Heart left ventricle (tissue), 16 donors: ENCODE measurements at regions not wholly inside any gene's neighbourhood (a gene's known extent, or its start where the extent isn't known, plus 50 kb on each side); places are given as distances from the start of the nearest gene placed in this dataset.

Experiments used
- ATAC-seq, 4 donors: fragments of 200-7000 bp; cut with Tn5 transposase; one replicate each; pipeline ENCODE4 v1.9.1; 2020 to 2022; ENCODE audit warnings: moderate library complexity in 4 of 4, mild to moderate bottlenecking in 3 of 4, moderate number of reproducible peaks in 1 of 4
- DNase-seq, 5 donors: peaks; one replicate each; pipeline ENCODE4 v3.0.0-alpha.2; 2020
- H3K27ac ChIP-seq, 12 donors: fragments of 200-600 bp; sonication (generic) in 4 of 12; one replicate each; pipeline versions ENCODE4 v1.5.0 to v1.8.0; 2016 to 2022; ENCODE audit warnings: mild to moderate bottlenecking in 2 of 12
- H3K27me3 ChIP-seq, 9 donors: fragments of 200-600 bp; sonication (generic) in 2 of 9; one replicate each; pipeline versions ENCODE4 v1.5.1 to v1.8.0; 2016 to 2022; ENCODE audit warnings: mild to moderate bottlenecking in 3 of 9
- H3K36me3 ChIP-seq, 9 donors: fragments of 200-600 bp; sonication (generic) in 2 of 9; one replicate each; pipeline versions ENCODE4 v1.5.0 to v1.8.0; 2018 to 2022; ENCODE audit warnings: mild to moderate bottlenecking in 2 of 9
- H3K4me1 ChIP-seq, 12 donors: fragments of 200-600 bp; sonication (generic) in 4 of 12; one replicate each; pipeline versions ENCODE4 v1.5.0 to v1.8.0; 2016 to 2022; ENCODE audit warnings: mild to moderate bottlenecking in 3 of 12
- H3K4me3 ChIP-seq, 12 donors: fragments of 200-600 bp; sonication (generic) in 4 of 12; one replicate each; pipeline versions ENCODE4 v1.5.0 to v1.8.0; 2017 to 2022; ENCODE audit warnings: mild to moderate bottlenecking in 9 of 12, moderate library complexity in 4 of 12
- H3K9me3 ChIP-seq, 12 donors: fragments of 200-600 bp; sonication (generic) in 4 of 12; one replicate each; pipeline versions ENCODE4 v1.5.0 to v1.8.0; 2016 to 2022; ENCODE audit warnings: mild to moderate bottlenecking in 1 of 12
- POLR2A ChIP-seq, 2 donors: fragments of 450-650 bp; IDR thresholded peaks; one replicate each; pipeline ENCODE4 v1.6.1; 2017; ENCODE audit warnings: antibody characterized with exemption in 2 of 2, mild to moderate bottlenecking in 2 of 2, moderate library complexity in 2 of 2
- WGBS, 4 donors: extraction: QIAGEN DNeasy Blood & Tissue Kit in 2 of 4; methylation state at CpG; one replicate each; pipeline versions ENCODE4 v1.1.5 to v1.1.7; 2013 to 2018; 5-methylcytosine and 5-hydroxymethylcytosine counted together
- intact Hi-C, 10 donors: fragments of 100-400 bp; cut with DNase I; formaldehyde crosslinking; loops; one replicate each; pipeline versions ENCODE4 v1.11.1 to v1.14.2; 2022
- TF ChIP-seq, protein P1 (sequence below), 12 donors: fragments of 200-600 bp; sonication (generic) in 4 of 12; IDR thresholded peaks; one replicate each; pipeline versions ENCODE4 v1.5.0 to v1.8.0; 2018 to 2022; ENCODE audit warnings: antibody characterized with exemption in 12 of 12, mild to moderate bottlenecking in 5 of 12
- donor health status: ischemic (EF 13 %, LVEDD 7.1; RV severe dilation, severe dysfunction).
- donor health status: healthy with polysubstance abuse.
- donor health status: DM: no; HTN: yes; CAD: no.
- donor health status: DM: no; HTN: no; CAD: no.
- donor health status: ischemic (EF 25% LVEDD 6.9; RV normal size, moderate dysfunction).
- donor health status: ischemic (EF 25% LVEDD 5.7; RV mildly dilated, moderate dysfunction).
- donor health status: healthy.
- donor health status: DM: yes; HTN: yes; CAD: no.
- donor health status: ischemic (EF 35%, LVEDD 5.7; RV mildly dilated, moderate dysfunction).
- donor health status: nonischemic (EF 11% LVEDD 7.7; RV severe dilation, severe dysfunction).
- donor health status: DM: yes; HTN: yes; CAD: no.
- donor health status: PGD.
- donor health status: ischemic (EF 29% LVEDD 5.4; RV normal size, mild dysfunction).
- donor health status: nonischemic (EF 23%, LVEDD 6.1; RV moderate dilation, normal function).

DNA sequence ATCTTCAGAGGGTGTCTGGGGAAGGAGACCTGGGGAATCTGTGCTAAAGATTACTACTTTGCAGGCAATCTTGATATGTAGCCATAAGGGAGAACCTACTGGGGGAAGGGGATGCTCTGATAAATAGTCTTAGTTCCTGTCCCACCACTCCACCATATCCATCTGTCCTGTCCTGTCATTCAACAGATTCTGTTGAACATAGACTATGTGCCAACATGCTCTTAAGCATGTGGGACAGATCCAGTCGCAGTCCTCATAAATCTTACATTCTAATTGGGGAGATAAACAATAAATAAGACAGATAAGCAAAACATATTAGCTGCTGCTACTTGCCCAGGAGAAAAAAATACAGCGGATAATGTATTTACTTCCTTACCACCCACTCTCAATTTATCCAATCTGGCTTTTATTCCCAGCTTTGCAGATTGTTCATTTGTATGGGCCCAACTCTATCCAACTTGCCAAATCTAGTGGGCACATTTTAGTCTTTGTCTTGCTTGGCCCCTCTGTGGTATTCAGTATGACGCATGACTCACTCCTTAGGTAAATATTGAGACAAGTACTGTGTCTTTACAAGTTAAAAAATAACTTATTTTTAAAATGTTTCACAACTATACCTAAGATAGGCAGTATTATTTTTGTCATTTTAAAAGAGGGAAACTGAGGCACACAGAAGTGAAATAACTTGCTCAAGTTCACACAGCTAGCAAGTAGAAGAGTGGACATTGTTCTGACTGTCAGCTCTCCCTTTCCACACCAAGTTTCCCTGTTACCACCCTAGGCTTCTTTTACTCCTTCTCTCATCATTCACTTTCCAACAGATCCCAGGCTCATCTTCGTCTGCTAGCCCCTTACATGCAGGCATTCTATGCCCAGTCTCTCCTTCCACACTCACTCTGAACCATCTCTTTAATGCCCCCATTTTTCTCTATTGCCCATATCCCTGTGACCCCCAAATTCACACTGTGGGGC lies 133.6 kb upstream of the SESN3 start:
- H3K27me3 ChIP-seq: no peaks in the 10 kb centered on the region
- ATAC-seq (no peak), DNase-seq (no peak)
- H3K4me3 ChIP-seq: no peak overlapping the region
- H3K4me1 ChIP-seq: peaks cover 0 to 18% (median 0%) of the 10 kb centered on the region in 12 donors
- H3K9me3 ChIP-seq: no peaks in the 10 kb centered on the region
- no peak overlapping the region for H3K27ac ChIP-seq
- no peaks in the 10 kb centered on the region for H3K36me3 ChIP-seq
- intact Hi-C loops: loop anchor here in 1 of 10 donors (10.0 kb wide), 1 partner anchor 200 kb away; no protein-coding TSS in a partner anchor
- 87 to 93% (median 90%) methylated on average over 4 of the region's 4 CpGs for WGBS, 4 donors
- no peak for TF ChIP-seq POLR2A (IDR thresholded peaks at IDR 0.05)
- TF ChIP-seq, protein P1, sequence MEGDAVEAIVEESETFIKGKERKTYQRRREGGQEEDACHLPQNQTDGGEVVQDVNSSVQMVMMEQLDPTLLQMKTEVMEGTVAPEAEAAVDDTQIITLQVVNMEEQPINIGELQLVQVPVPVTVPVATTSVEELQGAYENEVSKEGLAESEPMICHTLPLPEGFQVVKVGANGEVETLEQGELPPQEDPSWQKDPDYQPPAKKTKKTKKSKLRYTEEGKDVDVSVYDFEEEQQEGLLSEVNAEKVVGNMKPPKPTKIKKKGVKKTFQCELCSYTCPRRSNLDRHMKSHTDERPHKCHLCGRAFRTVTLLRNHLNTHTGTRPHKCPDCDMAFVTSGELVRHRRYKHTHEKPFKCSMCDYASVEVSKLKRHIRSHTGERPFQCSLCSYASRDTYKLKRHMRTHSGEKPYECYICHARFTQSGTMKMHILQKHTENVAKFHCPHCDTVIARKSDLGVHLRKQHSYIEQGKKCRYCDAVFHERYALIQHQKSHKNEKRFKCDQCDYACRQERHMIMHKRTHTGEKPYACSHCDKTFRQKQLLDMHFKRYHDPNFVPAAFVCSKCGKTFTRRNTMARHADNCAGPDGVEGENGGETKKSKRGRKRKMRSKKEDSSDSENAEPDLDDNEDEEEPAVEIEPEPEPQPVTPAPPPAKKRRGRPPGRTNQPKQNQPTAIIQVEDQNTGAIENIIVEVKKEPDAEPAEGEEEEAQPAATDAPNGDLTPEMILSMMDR (IDR thresholded peaks at IDR 0.05): no peak

DNA sequence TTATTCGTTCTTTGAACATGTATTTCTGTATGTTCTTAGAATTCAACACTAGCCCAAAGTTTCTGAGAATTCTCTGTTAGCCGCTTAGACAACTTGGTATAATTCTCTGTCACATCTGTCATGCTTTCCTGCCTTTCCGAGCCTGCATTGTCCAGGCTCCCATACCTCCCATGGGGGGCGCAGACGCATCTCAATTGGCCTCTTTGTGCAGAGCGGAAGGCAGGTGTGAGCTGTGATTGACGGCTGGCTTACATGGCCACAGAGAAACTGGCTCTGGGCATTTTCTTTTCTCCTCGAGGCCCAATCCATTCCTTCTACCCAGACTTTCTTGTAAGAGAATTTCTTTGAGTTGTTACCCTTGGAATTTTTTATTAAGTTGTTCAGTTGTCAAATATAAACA lies 132.7 kb upstream of the SESN3 start:
- peaks cover 0 to 18% (median 6%) of the 10 kb centered on the region in 12 donors for H3K4me1 ChIP-seq
- no peak for TF ChIP-seq POLR2A (IDR thresholded peaks at IDR 0.05)
- TF ChIP-seq, protein P1 (IDR thresholded peaks at IDR 0.05): no peak
- DNase-seq (no peak), ATAC-seq (no peak)
- intact Hi-C loops: loop anchor here in 1 of 10 donors (10.0 kb wide), 1 partner anchor 199 kb away; no protein-coding TSS in a partner anchor
- 58 to 62% (median 62%) methylated on average over 8 of the region's 8 CpGs for WGBS, 4 donors
- no peak overlapping the region for H3K4me3 ChIP-seq
- no peaks in the 10 kb centered on the region for H3K9me3 ChIP-seq
- no peaks in the 10 kb centered on the region for H3K27me3 ChIP-seq
- H3K27ac ChIP-seq: no peak overlapping the region
- H3K36me3 ChIP-seq: no peaks in the 10 kb centered on the region

DNA sequence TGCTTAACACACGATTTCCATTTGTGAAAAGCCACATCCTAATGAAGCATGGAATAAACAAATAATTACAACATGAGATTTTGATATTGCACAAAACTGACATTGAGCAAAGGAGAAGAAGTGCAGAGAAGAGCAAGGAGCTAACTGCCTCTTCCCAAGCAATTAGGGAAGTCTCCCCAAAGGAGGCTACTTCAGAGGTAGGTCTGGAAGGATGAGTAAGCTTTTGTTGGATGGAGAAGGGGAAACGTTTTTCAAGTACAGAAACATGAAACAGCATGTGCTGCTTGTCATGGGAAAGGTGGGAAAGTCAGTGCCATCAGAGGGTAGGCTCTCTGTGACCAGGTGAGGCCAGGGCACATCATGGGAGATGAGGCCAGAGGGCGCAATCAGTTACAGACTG lies 132.2 kb upstream of the SESN3 start:
- intact Hi-C loops: loop anchor here in 1 of 10 donors (10.0 kb wide), 1 partner anchor 198 kb away; no protein-coding TSS in a partner anchor
- TF ChIP-seq, protein P1 (IDR thresholded peaks at IDR 0.05): no peak
- no peak for ATAC-seq

DNA sequence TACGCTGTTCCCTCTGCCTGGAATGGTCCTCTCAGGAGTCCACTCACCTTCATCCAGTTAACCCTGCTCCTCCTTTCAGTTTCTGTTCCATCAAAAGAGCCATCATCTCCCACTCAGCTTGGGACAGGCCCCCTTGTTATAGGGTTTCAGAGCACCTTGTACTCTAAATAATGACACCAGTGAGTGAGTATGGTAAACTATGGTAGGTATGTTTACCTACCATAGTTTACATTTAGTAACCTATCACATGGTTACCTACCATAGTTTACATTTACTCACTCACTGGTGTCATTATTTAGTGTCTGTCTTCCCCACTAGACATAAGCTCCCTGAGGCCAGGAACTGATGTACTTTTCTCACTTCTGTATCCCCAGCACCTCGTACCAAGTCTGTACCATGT lies 130.2 kb upstream of the SESN3 start:
- Histone ChIP-seq H3K9me3 (no peaks in the 10 kb centered on the region), H3K4me1 (peaks cover 0 to 18% (median 6%) of the 10 kb centered on the region in 12 donors)
- 96 to 99% (median 97%) methylated on average over 2 of the region's 2 CpGs for WGBS, 4 donors

More for the DNA sequence above, 132.2 kb upstream of the SESN3 start:
- Histone ChIP-seq H3K9me3 (no peaks in the 10 kb centered on the region), H3K4me1 (peaks cover 0 to 18% (median 6%) of the 10 kb centered on the region in 12 donors), H3K27me3 (no peaks in the 10 kb centered on the region), H3K4me3 (no peak overlapping the region), H3K27ac (no peak overlapping the region), H3K36me3 (no peaks in the 10 kb centered on the region)
- WGBS, 4 donors: 64 to 70% (median 64%) methylated on average over 3 of the region's 3 CpGs
- no peak for DNase-seq

More for the DNA sequence above, 130.2 kb upstream of the SESN3 start:
- TF ChIP-seq, protein P1 (IDR thresholded peaks at IDR 0.05): no peak
- no peak for TF ChIP-seq POLR2A (IDR thresholded peaks at IDR 0.05)
- no peak overlapping the region for H3K27ac ChIP-seq
- H3K36me3 ChIP-seq: no peaks in the 10 kb centered on the region
- intact Hi-C loops: loop anchor here in 1 of 10 donors (10.0 kb wide), 1 partner anchor 196 kb away; no protein-coding TSS in a partner anchor
- H3K4me3 ChIP-seq: no peak overlapping the region
- no peaks in the 10 kb centered on the region for H3K27me3 ChIP-seq
- ATAC-seq (no peak), DNase-seq (no peak)
